DND-41 (cell line): ENCODE measurements at regions not wholly inside any gene's neighbourhood (a gene's known extent, or its start where the extent isn't known, plus 50 kb on each side); places are given as distances from the start of the nearest gene placed in this dataset.

ENCODE experiments used
- ATAC-seq: fragments of 200-7000 bp; cut with Tn5 transposase; 3 replicates; pipeline ENCODE4 v1.9.1; 2021; ENCODE audit warnings: low read depth; ENCODE audit not compliant: insufficient read depth
- DNase-seq: peaks from one replicate; pipeline ENCODE4 v3.0.0-alpha.2; 2020
- H2AFZ ChIP-seq: 2 replicates; pipeline ENCODE4 v1.6.0; 2012; ENCODE audit warnings: low read depth, low read length
- H3K27ac ChIP-seq: 2 replicates; pipeline ENCODE4 v1.5.1; 2012; ENCODE audit warnings: low read length, inconsistent platforms
- H3K27me3 ChIP-seq: fragments of 200-600 bp; sonication (generic); 2 replicates; pipeline ENCODE4 v1.6.0; 2012; ENCODE audit warnings: low read length, mild to moderate bottlenecking, inconsistent platforms; ENCODE audit not compliant: insufficient read depth, poor library complexity
- H3K36me3 ChIP-seq: 2 replicates; pipeline ENCODE4 v1.5.1; 2012; ENCODE audit warnings: low read length, inconsistent platforms; ENCODE audit not compliant: insufficient read depth
- H3K4me1 ChIP-seq: 2 replicates; pipeline ENCODE4 v1.5.1; 2012; ENCODE audit warnings: mild to moderate bottlenecking, low read length; ENCODE audit not compliant: insufficient read depth
- H3K4me2 ChIP-seq: 2 replicates; pipeline ENCODE4 v1.6.0; 2012; ENCODE audit warnings: mild to moderate bottlenecking, moderate library complexity, low read length, inconsistent platforms; ENCODE audit not compliant: insufficient read depth
- H3K4me3 ChIP-seq, 2 experiments: fragments of 200-600 bp in 1 of 2; shearing (Covaris generic) in 1 of 2; 2 replicates each; pipeline ENCODE4 v1.5.1; 2012 to 2016; ENCODE audit warnings: inconsistent platforms in 2 of 2, low read length in 2 of 2, mild to moderate bottlenecking in 2 of 2, low read depth in 1 of 2, moderate library complexity in 1 of 2
- H3K79me2 ChIP-seq: 2 replicates; pipeline ENCODE4 v1.6.0; 2012; ENCODE audit warnings: low read length, inconsistent platforms; ENCODE audit not compliant: insufficient read depth
- H3K9ac ChIP-seq: 2 replicates; pipeline ENCODE4 v1.6.0; 2012; ENCODE audit warnings: low read depth, mild to moderate bottlenecking, inconsistent platforms, low read length, moderate library complexity
- H3K9me3 ChIP-seq: 2 replicates; pipeline ENCODE4 v1.5.1; 2012; ENCODE audit warnings: low read length, moderate library complexity, mild to moderate bottlenecking, inconsistent platforms; ENCODE audit not compliant: insufficient read depth, severe bottlenecking
- H4K20me1 ChIP-seq: 2 replicates; pipeline ENCODE4 v1.6.0; 2012; ENCODE audit warnings: low read length; ENCODE audit not compliant: insufficient read depth
- CTCF ChIP-seq: IDR thresholded peaks from 2 replicates; pipeline ENCODE4 v1.5.1; 2012; ENCODE audit warnings: borderline replicate concordance, low read length, moderate library complexity, mild to moderate bottlenecking; ENCODE audit not compliant: poor library complexity, severe bottlenecking; ENCODE audit errors: extremely low read depth
- EZH2 ChIP-seq: IDR thresholded peaks from 3 replicates; pipeline ENCODE4 v1.6.1; 2012; ENCODE audit warnings: borderline replicate concordance, low read depth, mild to moderate bottlenecking, moderate library complexity, low read length, inconsistent platforms; ENCODE audit not compliant: severe bottlenecking

GRCh38 chr9:18327121-18327520 is 146.8 kb upstream of the ADAMTSL1 start:
- no peak for ATAC-seq
- TF ChIP-seq EZH2, result no peak
- TF ChIP-seq CTCF, result no peak

DNA sequence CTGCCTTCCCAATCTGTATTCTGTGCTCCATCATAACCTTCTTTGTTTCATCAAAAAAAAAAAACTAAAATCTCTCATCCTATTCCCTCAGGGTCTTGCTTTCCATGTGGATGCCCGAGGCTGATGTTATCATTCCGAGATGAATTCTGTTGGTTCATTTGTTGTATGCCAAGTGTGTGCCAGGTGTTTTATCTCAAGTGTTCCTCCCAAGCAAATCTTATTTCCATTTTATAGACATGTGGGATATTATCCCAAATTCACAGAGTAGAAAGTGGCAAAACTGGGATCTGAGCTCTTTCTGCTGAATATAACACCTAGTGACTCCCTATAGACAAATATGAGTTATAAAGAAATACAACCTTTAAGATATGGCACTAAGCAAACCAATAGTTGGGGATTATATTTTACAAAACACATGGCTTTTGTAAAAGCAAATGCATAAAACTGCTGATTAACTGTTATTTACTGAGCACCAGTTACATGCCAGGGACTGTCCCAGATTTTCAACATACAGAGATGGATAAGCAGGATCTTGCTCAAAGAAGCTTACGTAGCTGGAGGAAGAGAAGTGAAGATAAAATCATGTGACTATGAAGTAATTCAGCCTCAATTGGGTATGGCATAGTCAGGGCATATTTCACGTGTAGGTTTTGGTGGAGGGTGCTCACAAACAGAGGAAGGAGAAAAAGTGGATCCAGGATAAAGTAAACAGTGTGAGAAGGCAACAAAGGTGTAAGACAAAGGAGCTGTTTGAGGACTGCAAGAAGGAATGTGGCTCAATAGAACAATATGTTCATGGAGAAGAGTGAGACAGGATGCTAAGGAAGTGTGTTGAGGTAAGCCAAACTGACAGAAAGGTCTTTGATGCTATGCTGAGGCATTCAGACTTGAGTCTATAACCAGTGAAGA is 143.3 kb upstream of the ADAMTSL1 start:
- no peaks in the 10 kb centered on the region for H3K79me2 ChIP-seq
- no peak overlapping the region for H2AFZ ChIP-seq
- no peak for DNase-seq
- no peak overlapping the region for H3K27ac ChIP-seq
- no peaks in the 10 kb centered on the region for H3K4me1 ChIP-seq
- no peaks in the 10 kb centered on the region for H3K9me3 ChIP-seq
- ATAC-seq, result no peak
- TF ChIP-seq EZH2 (no peak), CTCF (no peak)
- H3K4me3 ChIP-seq, result no peak overlapping the region
- H3K4me2 ChIP-seq, result no peak overlapping the region
- no peaks in the 10 kb centered on the region for H3K27me3 ChIP-seq
- H4K20me1 ChIP-seq, result no peaks in the 10 kb centered on the region
- no peak overlapping the region for H3K9ac ChIP-seq
- no peaks in the 10 kb centered on the region for H3K36me3 ChIP-seq

More at GRCh38 chr9:18327121-18327520, 146.8 kb upstream of the ADAMTSL1 start:
- no peak overlapping the region for H3K4me2 ChIP-seq
- H3K4me1 ChIP-seq, result no peaks in the 10 kb centered on the region
- H3K4me3 ChIP-seq, result no peak overlapping the region
- H2AFZ ChIP-seq, result no peak overlapping the region
- H3K9me3 ChIP-seq, result no peaks in the 10 kb centered on the region
- no peaks in the 10 kb centered on the region for H4K20me1 ChIP-seq
- H3K27ac ChIP-seq, result no peak overlapping the region
- no peaks in the 10 kb centered on the region for H3K36me3 ChIP-seq
- H3K79me2 ChIP-seq, result no peaks in the 10 kb centered on the region
- DNase-seq, result no peak
- no peak overlapping the region for H3K9ac ChIP-seq
- no peaks in the 10 kb centered on the region for H3K27me3 ChIP-seq

- H3K27me3 ChIP-seq, result no peaks in the 10 kb centered on the region
- DNase-seq, result no peak
- TF ChIP-seq CTCF (no peak), EZH2 (no peak)
- H3K79me2 ChIP-seq, result no peaks in the 10 kb centered on the region
- H3K4me2 ChIP-seq, result no peak overlapping the region
- no peaks in the 10 kb centered on the region for H4K20me1 ChIP-seq
- ATAC-seq, result no peak
- no peaks in the 10 kb centered on the region for H3K36me3 ChIP-seq
- no peak overlapping the region for H3K27ac ChIP-seq
- no peak overlapping the region for H3K4me3 ChIP-seq
- H3K4me1 ChIP-seq, result no peaks in the 10 kb centered on the region
- H2AFZ ChIP-seq, result no peak overlapping the region
- H3K9ac ChIP-seq, result no peak overlapping the region
- H3K9me3 ChIP-seq, result no peaks in the 10 kb centered on the region
Observed at GRCh38 chr9:18331310-18331684, 142.7 kb upstream of the ADAMTSL1 start.
